Posterior cingulate gyrus (tissue), 11 donors: ENCODE measurements at regions not wholly inside any gene's neighbourhood (a gene's known extent, or its start where the extent isn't known, plus 50 kb on each side); places are given as distances from the start of the nearest gene placed in this dataset.
"Not testable (repeated sequence)": the region's sequence is repeated elsewhere in the genome, so short reads cannot be mapped to it uniquely, and the experiment has no call there.

ENCODE experiments used
- DNase-seq, 10 donors: peaks; one replicate each; pipeline versions ENCODE4 v3.0.0 to v3.0.0-alpha.2; 2020 to 2021; ENCODE audit warnings: mixed read lengths in 3 of 10
- intact Hi-C: fragments of 100-400 bp; cut with DNase I; formaldehyde crosslinking; loops from one replicate; pipeline ENCODE4 v1.15.1; 2023

GRCh38 chr17:70560471-70560870, 391.1 kb downstream of the KCNJ2 start:
- no peak for DNase-seq
- intact Hi-C loops, result no loop called here

GRCh38 chr17:70562137-70562536, 392.8 kb downstream of the KCNJ2 start:
- intact Hi-C loops, result no loop called here
- DNase-seq, result no peak

GRCh38 chr17:70563281-70563820, 394.0 kb downstream of the KCNJ2 start:
- no peak for DNase-seq

GRCh38 chr17:70564006-70564620, 394.8 kb downstream of the KCNJ2 start:
- DNase-seq, result no peak
- intact Hi-C loops, result no loop called here

More at GRCh38 chr17:70563281-70563820, 394.0 kb downstream of the KCNJ2 start:
- intact Hi-C loops, result no loop called here

- intact Hi-C loops, result no loop called here
- DNase-seq, result no peak
Observed at GRCh38 chr17:70569128-70569527, 399.8 kb downstream of the KCNJ2 start.

GRCh38 chr17:70577456-70577855, 408.1 kb downstream of the KCNJ2 start:
- intact Hi-C loops, result no loop called here
- peak in 2 of 10 donors; percentile 62 to 69 for DNase-seq

GRCh38 chr17:70581459-70581858, 412.1 kb downstream of the KCNJ2 start:
- DNase-seq, result no peak
- intact Hi-C loops, result no loop called here

GRCh38 chr17:70582777-70583176, 413.4 kb downstream of the KCNJ2 start:
- DNase-seq, result no peak
- intact Hi-C loops, result no loop called here

- intact Hi-C loops, result no loop called here
- peak in 1 of 10 donors; percentile 34 for DNase-seq
Observed at GRCh38 chr17:70584255-70584654, 414.9 kb downstream of the KCNJ2 start.

GRCh38 chr17:70588003-70588402, 418.7 kb downstream of the KCNJ2 start:
- DNase-seq, result no peak

GRCh38 chr17:70597774-70598173, 428.4 kb downstream of the KCNJ2 start:
- intact Hi-C loops, result no loop called here
- no peak for DNase-seq

More at GRCh38 chr17:70588003-70588402, 418.7 kb downstream of the KCNJ2 start:
- intact Hi-C loops, result no loop called here

GRCh38 chr17:70599198-70599597, 429.9 kb downstream of the KCNJ2 start:
- intact Hi-C loops, result no loop called here
- DNase-seq, result no peak

- DNase-seq, intact Hi-C loops: not testable (repeated sequence)
Observed at GRCh38 chr17:70599945-70600344, 430.6 kb downstream of the KCNJ2 start.

- DNase-seq, result no peak
- intact Hi-C loops, result no loop called here
Observed at GRCh38 chr17:70603226-70603625, 433.9 kb downstream of the KCNJ2 start.

- intact Hi-C loops, result no loop called here
Observed at GRCh38 chr17:70604854-70605253, 435.5 kb downstream of the KCNJ2 start.

GRCh38 chr17:70606086-70606485, 436.8 kb downstream of the KCNJ2 start:
- intact Hi-C loops, result no loop called here

More at GRCh38 chr17:70604854-70605253, 435.5 kb downstream of the KCNJ2 start:
- no peak for DNase-seq

GRCh38 chr17:70608193-70608592, 438.9 kb downstream of the KCNJ2 start:
- no peak for DNase-seq
- intact Hi-C loops, result no loop called here

More at GRCh38 chr17:70606086-70606485, 436.8 kb downstream of the KCNJ2 start:
- DNase-seq, result no peak

GRCh38 chr17:70608957-70609356, 439.6 kb downstream of the KCNJ2 start:
- DNase-seq, result no peak
- intact Hi-C loops, result no loop called here

- DNase-seq, result peak in 8 of 10 donors; percentile 60 to 97 (median 78)
- intact Hi-C loops, result no loop called here
Observed at GRCh38 chr17:70609566-70609965, 440.2 kb downstream of the KCNJ2 start.

- intact Hi-C loops, result no loop called here
Observed at GRCh38 chr17:70610161-70610560, 440.8 kb downstream of the KCNJ2 start.

GRCh38 chr17:70613681-70614080, 444.3 kb downstream of the KCNJ2 start:
- no peak for DNase-seq
- intact Hi-C loops, result no loop called here

More at GRCh38 chr17:70610161-70610560, 440.8 kb downstream of the KCNJ2 start:
- no peak for DNase-seq

GRCh38 chr17:70615831-70616230, 446.5 kb downstream of the KCNJ2 start:
- DNase-seq, result no peak
- intact Hi-C loops, result no loop called here
